ENCODE measurements at regions not wholly inside any gene's neighbourhood (a gene's known extent, or its start where the extent isn't known, plus 50 kb on each side); places are given as distances from the start of the nearest gene placed in this dataset.

DNA sequence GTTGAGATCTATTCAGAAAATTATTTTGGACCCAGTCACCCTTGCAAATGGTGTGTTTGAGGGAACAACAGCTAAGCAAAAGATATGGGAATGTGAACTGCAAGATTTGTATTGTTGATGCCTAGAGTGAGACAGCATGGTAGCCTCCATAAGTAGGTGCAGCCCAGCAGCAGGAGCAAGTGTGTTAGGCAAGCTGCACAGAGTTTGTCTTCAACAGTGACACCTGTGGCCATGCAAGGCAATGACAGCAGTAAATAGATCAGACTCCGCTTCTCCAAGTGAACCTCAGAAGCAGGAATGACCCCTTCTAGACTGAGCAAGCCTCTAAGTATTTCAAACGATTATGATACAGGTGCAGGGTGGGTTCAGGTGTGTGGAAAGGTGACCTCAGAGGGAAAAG, 133.4 kb upstream of the MSX1 start:
- H3K79me1 ChIP-seq (ENCODE audit: low read depth, low read length): no peaks in the 10 kb centered on the region
- H4K91ac ChIP-seq (ENCODE audit: low read depth, low read length, poor library complexity): no peak overlapping the region
- H3K23ac ChIP-seq (ENCODE audit: low read depth, low read length, poor library complexity): no peak overlapping the region
- H3K18ac ChIP-seq (ENCODE audit: low read length): no peak overlapping the region
- no peak overlapping the region for H3K9ac ChIP-seq (ENCODE audit: low read depth, low read length, poor library complexity)
- no CpG with 5 or more reads among the region's 2 CpGs for WGBS, 2 donors (ENCODE audit: extremely low coverage in 2 of 2, insufficient read length in 2 of 2, insufficient replicate concordance in 1 of 2)
- H3K9me3 ChIP-seq (replicated peaks in 1 of 2; ENCODE audit: control insufficient read depth in 2 of 2, insufficient read depth in 1 of 2, low read depth in 1 of 2, low read length in 2 of 2): peaks cover 12 to 25% of the 10 kb centered on the region in 2 donors
- no peak overlapping the region for H3K4me2 ChIP-seq (ENCODE audit: insufficient read depth, low read length, poor library complexity, severe bottlenecking)
- no peak overlapping the region for H3K4me3 ChIP-seq (ENCODE audit: low read length in 2 of 2)
- no peak overlapping the region for H2BK5ac ChIP-seq (ENCODE audit: low read length)
- no peak overlapping the region for H4K8ac ChIP-seq (ENCODE audit: low read depth, low read length)
- H3K36me3 ChIP-seq (replicated peaks in 1 of 2; ENCODE audit: control insufficient read depth in 2 of 2, insufficient read depth in 2 of 2, low read length in 2 of 2): no peaks in the 10 kb centered on the region
- no peak for DNase-seq (ENCODE audit: low spot score)
- H2BK120ac ChIP-seq (ENCODE audit: low read depth, low read length): no peak overlapping the region
- no peak overlapping the region for H2AFZ ChIP-seq (ENCODE audit: low read length)
- H3K4ac ChIP-seq (ENCODE audit: low read length): no peak overlapping the region
- H2AK5ac ChIP-seq (ENCODE audit: low read depth, low read length): no peak overlapping the region
- H3K27me3 ChIP-seq (ENCODE audit: control insufficient read depth in 3 of 3, insufficient read depth in 3 of 3, low read depth in 1 of 3, low read length in 3 of 3): no peaks in the 10 kb centered on the region
- no peak overlapping the region for H3K14ac ChIP-seq (ENCODE audit: low read length)
- H2BK12ac ChIP-seq (ENCODE audit: low read length): no peak overlapping the region
- no peak overlapping the region for H3K27ac ChIP-seq (replicated peaks; ENCODE audit: low read length)
- no peak overlapping the region for H2BK15ac ChIP-seq (ENCODE audit: low read length)
- no peaks in the 10 kb centered on the region for H3K4me1 ChIP-seq (ENCODE audit: control insufficient read depth in 2 of 2, insufficient read depth in 1 of 2, low read depth in 1 of 2, low read length in 2 of 2)

DNA sequence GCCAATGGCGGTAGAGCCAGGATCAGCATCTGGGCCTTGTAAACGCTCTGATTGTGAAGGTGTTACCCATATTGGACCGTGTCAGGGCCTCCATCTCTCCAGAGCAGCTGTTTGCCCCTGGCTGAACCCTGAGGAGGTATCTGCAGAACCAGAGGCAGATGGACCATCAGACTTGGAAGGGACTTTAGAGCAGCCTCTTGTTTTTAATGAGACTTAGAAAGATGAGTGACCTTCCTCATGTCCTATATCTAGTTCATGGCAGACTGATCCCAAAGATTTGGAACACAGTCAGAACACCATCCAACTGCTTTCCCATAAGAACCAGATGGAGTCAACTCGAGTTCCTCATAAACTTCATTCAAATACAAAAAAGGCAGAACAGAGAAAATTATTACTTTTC, 135.1 kb upstream of the MSX1 start:
- H3K4me1 ChIP-seq (ENCODE audit: control insufficient read depth in 2 of 2, insufficient read depth in 1 of 2, low read depth in 1 of 2, low read length in 2 of 2): peaks cover 0 to 3% of the 10 kb centered on the region in 2 donors
- no CpG with 5 or more reads among the region's 4 CpGs for WGBS, 2 donors (ENCODE audit: extremely low coverage in 2 of 2, insufficient read length in 2 of 2, insufficient replicate concordance in 1 of 2)
- DNase-seq (ENCODE audit: low spot score): no peak
- no peak overlapping the region for H2BK5ac ChIP-seq (ENCODE audit: low read length)
- H3K18ac ChIP-seq (ENCODE audit: low read length): no peak overlapping the region
- H3K9me3 ChIP-seq (replicated peaks in 1 of 2; ENCODE audit: control insufficient read depth in 2 of 2, insufficient read depth in 1 of 2, low read depth in 1 of 2, low read length in 2 of 2): peaks cover 12 to 25% of the 10 kb centered on the region in 2 donors
- H3K27ac ChIP-seq (replicated peaks; ENCODE audit: low read length): no peak overlapping the region
- H4K8ac ChIP-seq (ENCODE audit: low read depth, low read length): no peak overlapping the region
- no peaks in the 10 kb centered on the region for H3K27me3 ChIP-seq (ENCODE audit: control insufficient read depth in 3 of 3, insufficient read depth in 3 of 3, low read depth in 1 of 3, low read length in 3 of 3)
- no peak overlapping the region for H2BK15ac ChIP-seq (ENCODE audit: low read length)
- H3K4ac ChIP-seq (ENCODE audit: low read length): no peak overlapping the region
- H2BK120ac ChIP-seq (ENCODE audit: low read depth, low read length): no peak overlapping the region
- H4K91ac ChIP-seq (ENCODE audit: low read depth, low read length, poor library complexity): no peak overlapping the region
- no peak overlapping the region for H3K9ac ChIP-seq (ENCODE audit: low read depth, low read length, poor library complexity)
- H3K36me3 ChIP-seq (replicated peaks in 1 of 2; ENCODE audit: control insufficient read depth in 2 of 2, insufficient read depth in 2 of 2, low read length in 2 of 2): no peaks in the 10 kb centered on the region
- no peak overlapping the region for H3K23ac ChIP-seq (ENCODE audit: low read depth, low read length, poor library complexity)
- no peak overlapping the region for H3K4me3 ChIP-seq (ENCODE audit: low read length in 2 of 2)
- H3K79me1 ChIP-seq (ENCODE audit: low read depth, low read length): no peaks in the 10 kb centered on the region
- no peak overlapping the region for H2AK5ac ChIP-seq (ENCODE audit: low read depth, low read length)
- no peak overlapping the region for H2BK12ac ChIP-seq (ENCODE audit: low read length)
- no peak overlapping the region for H3K14ac ChIP-seq (ENCODE audit: low read length)
- H2AFZ ChIP-seq (ENCODE audit: low read length): no peak overlapping the region
- H3K4me2 ChIP-seq (ENCODE audit: insufficient read depth, low read length, poor library complexity, severe bottlenecking): no peak overlapping the region

DNA sequence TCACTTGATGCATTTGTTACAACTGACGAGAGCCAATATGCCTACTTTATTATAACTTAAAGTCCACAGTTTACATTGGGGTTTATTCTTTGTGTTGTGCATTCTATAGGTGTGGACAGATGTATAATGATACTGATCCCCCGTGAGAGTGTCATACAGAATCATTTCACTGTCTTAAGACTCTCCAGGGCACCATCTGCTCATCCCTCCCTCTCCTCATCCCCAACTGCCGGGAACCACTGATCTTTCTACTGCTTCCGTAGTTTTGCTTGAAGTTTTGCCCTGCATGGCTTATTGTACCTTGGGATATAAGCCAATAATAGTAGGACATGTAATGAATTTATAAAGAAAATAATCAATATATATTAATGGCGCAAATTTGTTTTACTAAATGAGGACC, 137.8 kb upstream of the MSX1 start:
- DNase-seq (ENCODE audit: low spot score): no peak
- Histone ChIP-seq H3K4me3 (ENCODE audit: low read length in 2 of 2) (no peak overlapping the region), H3K4ac (ENCODE audit: low read length) (no peak overlapping the region), H2BK15ac (ENCODE audit: low read length) (no peak overlapping the region), H4K91ac (ENCODE audit: low read depth, low read length, poor library complexity) (no peak overlapping the region), H3K36me3 (replicated peaks in 1 of 2; ENCODE audit: control insufficient read depth in 2 of 2, insufficient read depth in 2 of 2, low read length in 2 of 2) (no peaks in the 10 kb centered on the region), H3K79me1 (ENCODE audit: low read depth, low read length) (no peaks in the 10 kb centered on the region), H2AFZ (ENCODE audit: low read length) (no peak overlapping the region), H3K27ac (replicated peaks; ENCODE audit: low read length) (no peak overlapping the region), H2BK120ac (ENCODE audit: low read depth, low read length) (no peak overlapping the region), H3K9me3 (replicated peaks in 1 of 2; ENCODE audit: control insufficient read depth in 2 of 2, insufficient read depth in 1 of 2, low read depth in 1 of 2, low read length in 2 of 2) (peaks cover 10 to 20% of the 10 kb centered on the region in 2 donors), H3K4me2 (ENCODE audit: insufficient read depth, low read length, poor library complexity, severe bottlenecking) (no peak overlapping the region), H3K9ac (ENCODE audit: low read depth, low read length, poor library complexity) (no peak overlapping the region), H3K18ac (ENCODE audit: low read length) (no peak overlapping the region), H3K14ac (ENCODE audit: low read length) (no peak overlapping the region), H3K27me3 (ENCODE audit: control insufficient read depth in 3 of 3, insufficient read depth in 3 of 3, low read depth in 1 of 3, low read length in 3 of 3) (no peaks in the 10 kb centered on the region), H2BK12ac (ENCODE audit: low read length) (no peak overlapping the region), H3K4me1 (ENCODE audit: control insufficient read depth in 2 of 2, insufficient read depth in 1 of 2, low read depth in 1 of 2, low read length in 2 of 2) (peaks cover 0 to 3% of the 10 kb centered on the region in 2 donors), H3K23ac (ENCODE audit: low read depth, low read length, poor library complexity) (no peak overlapping the region), H2AK5ac (ENCODE audit: low read depth, low read length) (no peak overlapping the region), H4K8ac (ENCODE audit: low read depth, low read length) (no peak overlapping the region), H2BK5ac (ENCODE audit: low read length) (no peak overlapping the region)
- no CpG with 5 or more reads among the region's 5 CpGs for WGBS, 2 donors (ENCODE audit: extremely low coverage in 2 of 2, insufficient read length in 2 of 2, insufficient replicate concordance in 1 of 2)

DNA sequence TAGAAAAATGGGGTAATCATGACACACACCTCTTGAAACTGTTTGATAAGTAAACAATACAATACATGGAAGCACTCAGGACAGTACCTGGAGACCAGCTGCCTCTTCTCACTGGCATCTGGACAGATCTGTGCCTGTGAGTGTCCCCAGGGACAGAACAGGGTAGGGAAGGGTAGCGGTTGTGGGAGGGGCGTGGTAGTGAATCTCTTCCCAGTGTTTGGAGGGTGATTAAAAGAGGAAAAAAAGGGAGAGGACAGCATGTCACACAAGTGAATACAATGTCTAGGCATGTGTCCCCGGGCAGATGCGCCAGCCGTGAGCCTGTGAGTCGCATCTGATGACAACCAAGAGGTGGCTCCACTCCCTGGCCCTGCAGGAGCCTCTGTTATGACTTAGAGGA, 138.8 kb upstream of the MSX1 start:
- WGBS, 2 donors (ENCODE audit: extremely low coverage in 2 of 2, insufficient read length in 2 of 2, insufficient replicate concordance in 1 of 2): no CpG with 5 or more reads among the region's 6 CpGs
- no peak overlapping the region for H2BK15ac ChIP-seq (ENCODE audit: low read length)
- H3K9me3 ChIP-seq (replicated peaks in 1 of 2; ENCODE audit: control insufficient read depth in 2 of 2, insufficient read depth in 1 of 2, low read depth in 1 of 2, low read length in 2 of 2): peaks cover 5 to 10% of the 10 kb centered on the region in 2 donors
- no peak for DNase-seq (ENCODE audit: low spot score)
- H3K27ac ChIP-seq (replicated peaks; ENCODE audit: low read length): no peak overlapping the region
- H3K4ac ChIP-seq (ENCODE audit: low read length): no peak overlapping the region
- no peaks in the 10 kb centered on the region for H3K79me1 ChIP-seq (ENCODE audit: low read depth, low read length)
- H2BK120ac ChIP-seq (ENCODE audit: low read depth, low read length): no peak overlapping the region
- no peak overlapping the region for H3K4me2 ChIP-seq (ENCODE audit: insufficient read depth, low read length, poor library complexity, severe bottlenecking)
- no peak overlapping the region for H3K23ac ChIP-seq (ENCODE audit: low read depth, low read length, poor library complexity)
- no peak overlapping the region for H3K4me3 ChIP-seq (ENCODE audit: low read length in 2 of 2)
- no peak overlapping the region for H3K14ac ChIP-seq (ENCODE audit: low read length)
- peaks cover 0 to 3% of the 10 kb centered on the region in 2 donors for H3K4me1 ChIP-seq (ENCODE audit: control insufficient read depth in 2 of 2, insufficient read depth in 1 of 2, low read depth in 1 of 2, low read length in 2 of 2)
- H3K36me3 ChIP-seq (replicated peaks in 1 of 2; ENCODE audit: control insufficient read depth in 2 of 2, insufficient read depth in 2 of 2, low read length in 2 of 2): no peaks in the 10 kb centered on the region
- H4K91ac ChIP-seq (ENCODE audit: low read depth, low read length, poor library complexity): no peak overlapping the region
- no peak overlapping the region for H3K18ac ChIP-seq (ENCODE audit: low read length)
- H2AK5ac ChIP-seq (ENCODE audit: low read depth, low read length): no peak overlapping the region
- H3K9ac ChIP-seq (ENCODE audit: low read depth, low read length, poor library complexity): no peak overlapping the region
- no peak overlapping the region for H2BK12ac ChIP-seq (ENCODE audit: low read length)
- no peak overlapping the region for H2AFZ ChIP-seq (ENCODE audit: low read length)
- H4K8ac ChIP-seq (ENCODE audit: low read depth, low read length): peak overlapping the region; percentile 56
- no peaks in the 10 kb centered on the region for H3K27me3 ChIP-seq (ENCODE audit: control insufficient read depth in 3 of 3, insufficient read depth in 3 of 3, low read depth in 1 of 3, low read length in 3 of 3)
- H2BK5ac ChIP-seq (ENCODE audit: low read length): no peak overlapping the region
